HTR-8/SVneo (cell line): ENCODE measurements at regions not wholly inside any gene's neighbourhood (a gene's known extent, or its start where the extent isn't known, plus 50 kb on each side); places are given as distances from the start of the nearest gene placed in this dataset.

Experiments used
- DNase-seq: peaks from one replicate; pipeline ENCODE4 v3.0.0; 2011; ENCODE audit warnings: low spot score, mixed read lengths; ENCODE audit not compliant: insufficient read length
- FAIRE-seq: peaks from 2 replicates; lab custom pipeline; 2011; peaks lifted over from hg19 to GRCh38; lab: Jason Lieb, UNC

DNA sequence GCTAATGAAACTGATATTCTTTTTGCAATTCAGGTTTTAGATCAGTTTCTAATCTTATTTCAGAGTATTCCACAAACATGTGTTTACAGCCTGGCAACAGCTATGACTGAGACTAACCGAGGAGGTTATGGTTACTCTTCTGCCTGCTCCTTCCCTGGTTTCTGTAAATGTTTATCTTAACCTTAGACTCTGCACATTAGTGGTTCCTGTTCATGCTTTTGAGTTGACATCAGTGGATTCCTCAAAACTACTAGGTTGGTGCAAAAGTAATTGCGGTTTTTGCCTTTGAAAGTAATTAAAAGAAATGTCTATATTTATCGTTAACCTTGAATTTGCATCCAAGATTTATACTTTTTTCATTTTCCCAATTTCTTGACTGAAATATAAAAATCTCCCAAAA is 237.0 kb upstream of the TSHZ3 start:
- DNase-seq = no peak
- no peak for FAIRE-seq

DNA sequence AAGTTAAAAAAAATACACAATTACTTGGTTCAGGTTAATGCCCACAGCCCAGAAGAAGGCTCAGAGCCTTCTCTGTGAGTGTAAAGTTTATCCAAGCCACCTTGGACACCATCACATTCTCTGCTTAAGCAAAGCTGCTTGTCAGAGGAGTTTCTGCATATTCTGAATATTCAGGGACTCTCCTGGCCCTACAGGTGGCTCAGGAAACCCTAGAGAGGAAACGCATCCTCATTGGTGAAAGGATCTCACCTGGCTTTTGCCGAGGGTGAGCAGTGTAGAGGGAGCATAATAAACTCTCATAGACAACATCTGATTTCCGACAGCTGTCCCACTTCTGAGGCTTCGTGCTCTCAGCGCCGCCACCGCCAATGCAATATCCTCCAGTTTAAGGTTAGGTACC is 239.9 kb upstream of the TSHZ3 start:
- FAIRE-seq = no peak
- DNase-seq = no peak

DNA sequence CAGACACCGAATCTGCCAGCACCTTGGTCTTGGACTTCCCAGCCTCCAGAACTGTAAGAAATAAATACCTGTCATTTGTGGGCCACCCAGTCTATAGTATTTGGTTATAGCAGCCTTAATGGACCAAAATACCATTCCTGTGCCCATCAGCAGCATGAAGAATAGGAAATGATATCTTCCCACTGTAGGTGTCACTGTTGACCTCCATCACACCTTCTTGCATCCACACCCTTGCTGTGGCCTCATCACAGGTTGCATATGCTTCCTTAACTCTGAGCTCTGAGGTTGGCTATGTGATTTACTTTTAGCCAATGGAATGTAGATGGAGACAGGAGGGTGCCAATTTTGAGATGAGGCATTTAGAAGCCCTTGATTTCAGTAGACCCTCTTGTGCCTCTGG is 242.0 kb upstream of the TSHZ3 start:
- DNase-seq = no peak
- FAIRE-seq = no peak

DNA sequence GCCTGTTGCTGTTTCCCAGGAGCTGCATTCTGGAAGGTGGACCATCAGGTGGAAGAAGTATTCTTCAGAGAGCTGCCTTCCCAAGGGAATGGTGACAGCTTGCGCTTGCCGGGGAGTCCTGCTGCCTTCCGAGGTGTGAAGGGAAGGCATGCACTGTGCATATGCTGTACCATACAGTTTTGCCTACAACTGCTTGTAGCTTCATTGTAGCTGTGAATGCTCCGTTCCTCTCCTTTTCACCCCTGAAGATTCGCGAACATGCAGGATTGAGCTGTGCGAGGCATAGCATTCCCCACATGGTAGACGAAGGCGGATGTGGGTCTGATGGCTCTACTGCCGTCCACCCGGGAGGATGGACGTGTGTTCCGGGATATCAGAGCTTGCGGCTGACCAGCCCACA is 243.2 kb upstream of the TSHZ3 start:
- FAIRE-seq (no peak), DNase-seq (no peak)

DNA sequence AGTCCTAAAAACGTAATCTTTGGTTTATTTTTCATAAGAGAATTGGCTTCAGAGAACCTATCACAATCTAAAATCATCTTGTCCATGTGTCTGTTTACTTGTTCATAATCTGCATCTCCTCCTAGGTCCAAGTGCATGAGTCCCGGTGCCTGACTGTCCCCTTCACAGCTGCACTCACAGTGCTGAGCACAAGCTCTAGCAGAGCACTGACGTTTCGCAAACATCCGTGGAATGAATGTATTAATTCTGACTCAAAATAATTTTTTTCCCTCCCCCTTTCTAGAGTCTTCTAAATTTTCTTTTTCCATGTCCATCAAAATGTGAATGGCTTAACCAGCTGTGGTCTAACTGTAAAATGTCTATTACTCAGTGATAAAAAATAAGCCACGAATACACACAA is 245.5 kb upstream of the TSHZ3 start:
- FAIRE-seq = no peak
- DNase-seq = no peak

DNA sequence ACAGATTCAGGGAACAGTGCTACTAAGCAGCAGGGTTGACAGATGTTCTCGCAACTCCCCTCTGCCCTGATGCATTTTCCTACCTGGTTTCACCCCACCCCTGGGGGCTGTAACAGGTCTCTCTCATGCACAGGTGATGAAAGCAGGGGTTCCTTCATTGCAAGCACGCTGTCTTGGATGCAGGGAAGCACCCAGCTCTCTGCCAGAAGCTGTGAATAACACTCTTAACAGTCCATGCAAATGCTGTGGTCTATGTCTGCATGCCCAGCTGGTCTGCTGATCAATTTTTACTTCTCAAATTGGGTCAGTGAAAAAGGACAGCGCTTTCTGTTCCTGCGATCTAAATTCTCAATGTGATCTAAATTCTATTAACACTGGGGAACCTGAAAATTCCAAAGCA is 246.3 kb upstream of the TSHZ3 start:
- DNase-seq = no peak
- FAIRE-seq = no peak

DNA sequence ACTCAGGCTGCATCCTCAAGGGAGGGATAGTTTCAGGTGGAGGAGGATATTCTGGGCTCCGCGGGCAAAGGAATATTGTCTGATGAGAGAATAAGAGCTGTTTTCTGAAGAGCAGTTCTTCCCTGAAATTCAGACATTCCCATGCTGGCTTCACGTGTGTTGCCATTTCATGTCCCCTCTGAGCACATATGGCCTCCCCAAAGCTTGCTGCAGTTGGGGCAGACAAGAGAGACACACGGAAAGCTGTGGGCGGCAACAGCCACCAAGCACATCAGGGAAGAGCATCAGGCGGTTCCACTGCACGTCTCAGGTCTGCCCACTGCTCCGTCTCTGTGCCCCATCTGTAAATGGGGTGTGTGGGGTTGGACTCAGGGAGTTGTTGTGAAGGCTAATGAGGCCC is 247.5 kb upstream of the TSHZ3 start:
- FAIRE-seq = no peak

DNA sequence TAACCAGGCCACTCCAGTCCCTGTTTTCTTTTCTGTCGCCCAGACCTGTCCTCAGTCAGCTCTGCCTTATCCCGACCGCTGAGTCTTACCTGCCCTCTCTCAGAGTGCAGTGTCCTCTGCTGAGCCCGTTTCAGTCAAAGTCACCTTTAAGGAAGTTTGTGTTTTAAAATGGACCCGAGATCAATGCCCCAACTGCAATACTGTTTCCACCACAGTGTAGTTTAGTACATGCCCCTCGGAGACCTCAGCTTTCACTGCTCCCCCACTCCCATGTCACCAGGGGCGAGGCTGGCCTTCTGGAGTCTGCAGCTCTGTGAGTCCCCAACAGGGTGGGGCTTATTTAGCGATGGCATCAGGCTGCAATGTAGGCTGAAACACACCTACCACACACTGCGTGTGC is 248.4 kb upstream of the TSHZ3 start:
- no peak for FAIRE-seq
- no peak for DNase-seq

More for the DNA sequence above, 247.5 kb upstream of the TSHZ3 start:
- no peak for DNase-seq

DNA sequence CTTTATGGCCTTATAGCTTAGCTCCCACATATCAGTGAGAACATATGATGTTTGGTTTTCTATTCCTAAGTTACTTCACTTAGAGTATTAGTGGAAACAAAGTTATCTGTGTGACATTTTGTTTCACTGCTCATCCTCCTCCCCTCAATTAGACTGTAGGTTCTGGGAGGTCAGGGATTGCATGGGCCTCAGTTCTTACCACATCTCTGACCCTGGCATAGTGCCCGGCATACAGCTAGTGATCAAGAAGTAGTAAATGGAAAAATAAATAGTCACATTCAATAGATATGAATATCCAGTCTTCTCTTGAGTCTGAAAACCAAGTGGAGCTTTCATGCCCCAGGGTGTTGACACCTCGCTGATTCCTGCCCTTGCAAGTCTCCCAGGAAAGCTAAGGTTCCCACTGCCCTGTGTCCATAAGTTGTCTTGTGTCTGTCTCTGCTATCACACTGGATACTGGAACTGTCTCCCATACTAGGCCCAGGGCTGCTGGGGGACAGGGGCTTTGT is 249.5 kb upstream of the TSHZ3 start:
- DNase-seq (no peak), FAIRE-seq (no peak)

DNA sequence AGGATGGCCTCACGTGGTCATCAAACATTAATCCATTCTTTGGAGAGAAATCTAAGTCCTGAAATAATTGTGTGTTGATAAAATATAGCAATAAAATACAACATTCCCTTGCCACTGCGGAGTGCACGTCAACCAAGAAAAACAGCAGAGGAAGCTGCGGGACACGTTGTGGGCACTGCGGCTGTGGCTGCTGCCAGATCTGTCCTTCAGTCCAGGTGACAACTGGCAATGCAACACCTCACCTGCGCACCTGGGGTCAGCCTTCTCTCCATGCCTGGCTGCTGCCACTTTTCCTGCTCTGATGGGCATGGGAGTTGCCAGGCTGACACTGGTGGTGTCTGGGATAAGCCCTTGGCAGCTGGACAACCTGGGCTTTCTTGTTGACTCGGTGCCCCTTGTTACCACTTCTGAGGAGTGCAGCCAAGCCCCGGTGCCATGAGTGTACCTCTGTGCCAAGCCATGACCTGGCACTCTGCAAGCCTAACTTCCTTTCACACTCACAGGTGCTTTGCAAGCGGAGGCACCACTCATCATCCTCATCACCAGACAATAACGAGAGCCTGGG is 251.6 kb upstream of the TSHZ3 start:
- DNase-seq = no peak
- no peak for FAIRE-seq

DNA sequence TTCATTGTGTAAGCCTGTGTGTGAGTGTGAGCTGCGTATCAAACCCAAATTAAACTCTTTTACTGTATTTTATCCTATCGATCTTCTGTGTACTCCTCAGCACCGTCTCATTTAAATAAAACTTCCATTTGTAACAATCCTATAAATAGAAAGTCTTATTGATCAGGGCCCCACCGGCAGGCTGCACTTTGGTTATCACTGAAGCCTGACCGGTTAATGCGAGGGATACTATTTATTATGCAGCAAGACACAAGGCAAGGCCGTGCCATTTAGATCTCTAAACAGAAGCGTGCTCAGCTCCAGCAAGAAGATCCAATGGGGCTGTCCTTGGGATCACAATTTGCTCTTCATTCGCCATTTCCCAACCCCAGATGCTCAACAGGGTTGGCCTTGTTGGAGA is 252.6 kb upstream of the TSHZ3 start:
- FAIRE-seq = no peak
- DNase-seq = no peak

DNA sequence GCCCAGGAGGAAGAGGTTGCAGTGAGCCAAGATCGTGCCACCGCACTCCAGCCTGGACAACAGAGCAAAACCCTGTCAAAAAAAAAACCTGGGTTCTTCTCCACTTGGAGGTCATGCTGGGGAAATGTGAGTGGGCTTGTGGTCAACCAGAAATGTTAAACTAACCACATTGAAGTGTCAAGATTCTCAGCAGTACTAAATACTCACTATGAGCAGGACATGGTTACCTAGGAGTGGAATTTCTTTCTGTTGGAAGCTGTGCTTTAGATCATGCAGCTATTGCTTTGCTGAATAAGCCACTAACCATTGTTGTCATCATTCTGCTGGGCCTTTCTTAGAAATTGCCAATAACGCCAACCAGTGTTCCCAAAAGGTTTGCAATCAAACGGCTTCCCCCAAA is 253.3 kb upstream of the TSHZ3 start:
- FAIRE-seq (no peak), DNase-seq (no peak)

DNA sequence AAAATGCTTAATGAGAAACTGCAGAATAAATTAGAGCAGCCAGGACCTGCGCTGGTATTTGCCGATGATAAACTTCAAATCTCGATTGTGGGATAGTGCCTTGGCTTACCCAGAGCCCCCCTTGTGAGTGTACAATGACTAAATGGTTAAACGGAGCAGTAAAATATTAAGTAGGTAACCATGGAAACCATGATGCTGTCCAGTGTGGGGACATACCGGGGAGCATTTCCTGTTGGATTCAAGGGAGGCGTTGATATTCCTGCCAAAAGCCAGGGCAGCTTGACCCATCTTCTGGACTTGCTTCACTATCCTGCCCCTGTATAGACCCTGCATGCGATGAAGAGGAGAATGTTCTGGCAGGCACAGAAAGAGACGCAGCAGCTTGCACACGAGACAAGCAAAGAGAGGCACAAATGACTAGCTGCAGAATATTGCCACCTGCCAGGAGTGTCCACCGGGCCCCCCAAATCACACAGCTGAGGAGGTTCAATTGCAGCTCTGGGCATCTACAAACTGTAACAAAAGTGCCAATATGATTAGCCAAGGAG is 255.3 kb upstream of the TSHZ3 start:
- FAIRE-seq (no peak), DNase-seq (no peak)

DNA sequence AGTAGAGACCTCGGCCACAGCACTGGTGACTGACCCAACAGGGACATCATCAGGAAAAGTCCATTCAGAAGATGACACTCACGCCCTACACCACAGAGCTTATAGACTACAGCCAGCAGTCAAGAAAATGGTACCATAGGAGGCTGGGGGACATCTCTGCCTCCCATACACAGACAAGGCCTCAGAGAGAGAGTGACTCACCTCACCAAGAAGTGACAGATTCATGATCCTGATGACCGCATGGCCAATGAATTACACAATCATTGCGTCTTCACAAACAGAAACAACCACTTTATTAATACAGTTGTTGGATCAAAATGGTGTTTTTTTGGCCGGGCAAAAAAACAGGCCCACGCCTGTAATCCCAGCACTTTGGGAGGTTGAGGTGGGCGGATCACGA is 260.8 kb upstream of the TSHZ3 start:
- DNase-seq (no peak), FAIRE-seq (no peak)

DNA sequence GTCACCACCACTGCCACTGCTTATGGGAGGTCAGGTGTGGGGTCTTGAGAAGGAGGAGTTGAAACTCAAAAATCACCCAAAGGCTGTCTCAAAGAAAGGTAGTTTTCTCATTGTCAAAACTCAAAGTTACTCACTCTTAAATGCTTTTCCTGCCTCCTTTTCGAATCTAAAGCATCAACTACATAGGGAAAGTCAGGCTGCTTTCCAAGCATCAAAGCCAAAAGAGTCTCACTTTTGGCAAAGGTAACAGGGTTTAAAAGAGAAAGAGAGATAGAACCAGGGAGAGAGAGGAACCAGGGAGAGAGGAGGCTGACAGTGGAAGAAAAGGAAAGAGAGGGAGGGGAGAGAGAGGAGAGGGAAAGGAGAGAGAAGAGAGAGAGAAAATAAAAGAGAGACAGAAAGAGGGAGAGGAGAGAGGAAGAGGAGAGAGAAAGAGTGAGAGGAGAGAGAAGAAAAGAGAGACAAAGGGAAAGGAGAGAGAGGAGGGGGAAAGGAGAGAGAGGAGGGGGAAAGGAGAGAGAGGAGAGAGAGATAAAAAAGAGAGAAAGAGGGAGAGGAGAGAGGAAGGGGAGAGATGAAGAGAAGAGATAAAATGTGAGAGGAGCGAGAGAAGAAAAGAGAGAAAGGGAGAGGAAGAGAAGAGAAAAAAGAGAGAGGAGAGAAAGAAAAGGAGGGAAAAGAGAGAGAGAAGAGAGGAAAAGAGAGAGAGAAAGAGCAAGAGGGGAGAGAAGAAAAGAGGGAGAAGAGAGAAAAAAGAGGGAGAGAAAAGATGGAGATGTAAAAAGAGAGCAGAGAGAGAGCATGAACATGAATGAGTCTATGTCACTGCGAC is 262.0 kb upstream of the TSHZ3 start:
- no peak for FAIRE-seq

DNA sequence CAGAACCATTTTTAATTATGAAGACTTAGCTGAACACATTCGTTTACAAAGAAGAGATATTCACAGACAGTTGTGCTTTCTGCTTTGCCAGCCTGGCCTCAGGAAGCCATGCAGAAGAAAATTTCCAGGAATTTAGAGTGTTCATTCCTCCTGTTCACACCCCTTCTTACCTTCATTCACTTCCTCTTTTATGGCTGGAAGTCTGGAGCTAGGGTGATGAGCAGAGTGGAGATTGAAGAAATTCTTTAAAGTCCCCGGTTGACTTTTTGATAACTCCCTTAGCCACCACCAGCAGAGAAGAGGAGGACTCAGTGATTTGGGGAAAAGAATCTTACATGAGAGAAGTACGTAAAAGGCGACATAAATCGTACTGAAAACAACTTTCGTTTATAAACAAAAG is 263.6 kb upstream of the TSHZ3 start:
- FAIRE-seq (no peak), DNase-seq (no peak)

More for the DNA sequence above, 262.0 kb upstream of the TSHZ3 start:
- no peak for DNase-seq

DNA sequence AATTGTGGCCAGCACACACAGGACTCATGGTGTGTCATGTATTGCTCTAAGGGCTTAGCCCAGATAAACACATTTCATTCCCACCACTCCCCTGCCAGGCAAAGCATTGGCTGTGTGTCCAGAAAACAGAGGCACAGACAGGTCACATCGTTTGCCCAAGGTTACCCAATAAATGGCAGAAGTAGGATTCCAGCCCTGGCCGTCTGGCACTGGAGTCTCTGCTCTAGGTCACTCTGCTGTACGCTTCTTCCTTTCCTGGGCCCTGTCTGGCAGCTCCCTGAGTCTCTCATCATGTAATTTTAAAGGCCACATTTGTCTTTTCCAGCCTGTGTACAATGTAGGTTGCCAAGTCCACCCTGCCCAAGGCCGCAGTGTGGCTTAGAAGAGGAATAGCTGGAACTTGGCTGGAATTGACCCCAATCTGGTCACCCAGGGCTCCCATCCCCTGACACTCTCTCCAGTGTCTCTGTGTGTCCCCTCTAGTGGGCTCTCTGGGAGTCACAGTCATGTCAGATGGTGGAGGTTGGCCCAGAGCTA is 264.5 kb upstream of the TSHZ3 start:
- FAIRE-seq (no peak), DNase-seq (no peak)

DNA sequence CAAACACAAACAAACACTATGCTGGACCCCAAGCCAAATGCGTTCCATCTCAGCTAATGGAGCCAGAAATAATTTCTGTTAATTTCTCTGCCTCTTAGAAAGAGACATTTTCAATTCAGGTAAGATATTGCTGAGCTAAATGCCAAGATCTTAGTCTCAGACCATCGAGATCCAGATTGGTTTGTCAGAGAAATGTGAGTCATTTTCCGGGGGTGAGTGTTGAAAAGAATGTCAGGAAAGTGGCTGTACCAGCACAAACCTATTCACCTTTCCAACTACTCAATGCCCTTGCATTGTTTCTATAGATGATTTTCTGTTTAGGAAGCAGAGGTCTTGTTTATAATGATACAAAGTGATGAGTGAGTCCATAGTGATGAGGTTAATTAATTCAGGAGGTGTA is 266.8 kb upstream of the TSHZ3 start:
- no peak for DNase-seq
- no peak for FAIRE-seq

DNA sequence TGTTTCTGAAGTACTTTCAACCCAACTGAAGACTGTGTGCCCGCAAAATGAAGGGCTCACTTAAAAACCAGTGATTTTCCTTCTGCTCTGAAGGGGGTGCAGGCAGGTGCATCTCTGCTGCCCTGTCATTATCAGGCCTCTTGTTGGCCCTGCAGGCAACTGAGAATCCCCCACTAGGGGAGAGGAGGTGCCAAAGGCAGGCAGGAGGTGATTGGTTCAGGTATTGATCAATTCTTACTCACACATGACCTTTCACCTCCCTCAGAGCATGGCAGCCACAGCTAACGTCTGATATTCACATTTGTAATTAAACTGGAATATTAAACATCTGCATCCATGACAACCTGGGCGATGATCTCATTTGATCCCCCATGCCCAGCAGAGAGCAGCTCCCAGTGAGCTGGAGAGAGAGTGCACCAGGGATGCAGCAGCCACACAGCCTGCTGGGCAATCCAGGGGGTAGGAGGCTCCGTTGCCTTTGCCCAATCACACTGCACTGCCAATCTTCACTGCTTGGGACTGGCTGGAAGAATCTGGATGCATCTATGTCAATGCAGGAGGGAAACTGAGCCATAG is 267.9 kb upstream of the TSHZ3 start:
- FAIRE-seq = no peak
- DNase-seq = no peak

DNA sequence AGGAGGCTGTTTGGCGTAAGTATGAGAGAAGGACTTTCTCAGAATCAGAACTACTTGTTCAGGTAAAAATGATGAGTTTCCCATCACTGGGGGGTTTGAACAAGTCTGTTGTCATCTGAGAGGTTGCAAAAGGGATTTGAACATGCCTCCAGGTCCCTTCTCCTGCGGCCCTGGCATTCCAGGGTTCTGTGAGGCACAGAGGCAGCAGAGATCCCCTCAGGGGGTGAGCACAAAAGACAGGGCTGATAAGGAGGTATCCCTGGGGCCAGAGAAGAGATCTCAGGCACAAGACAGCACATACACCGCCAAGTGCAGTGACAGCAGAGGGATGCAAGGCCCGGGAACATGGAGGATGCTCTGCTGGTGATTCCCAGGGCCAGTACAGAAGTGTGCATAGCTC is 275.8 kb upstream of the TSHZ3 start:
- no peak for DNase-seq
- FAIRE-seq = no peak

DNA sequence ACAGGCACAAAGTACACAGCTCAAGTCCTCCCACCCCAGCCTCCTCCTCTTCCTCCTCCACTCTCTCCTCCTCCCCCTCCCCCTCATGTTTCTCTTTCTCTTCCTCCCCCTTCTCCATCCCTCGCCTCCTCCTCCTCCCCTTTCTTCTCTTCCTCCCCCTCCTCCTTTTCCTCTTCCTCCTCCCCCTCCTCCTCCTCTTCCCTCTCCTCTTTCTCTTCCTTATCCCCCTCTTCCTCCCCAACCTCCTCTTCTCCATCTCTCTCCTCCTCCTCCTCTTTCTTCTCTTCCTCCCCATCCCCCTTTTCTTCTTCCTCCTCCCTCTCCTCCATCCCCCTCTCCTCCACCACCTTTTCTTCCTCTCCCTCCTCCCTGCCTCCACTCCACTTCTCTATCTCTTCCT is 276.3 kb upstream of the TSHZ3 start:
- DNase-seq (no peak), FAIRE-seq (no peak)
